Vagina (tissue), 2 donors: ENCODE measurements at regions not wholly inside any gene's neighbourhood (a gene's known extent, or its start where the extent isn't known, plus 50 kb on each side); places are given as distances from the start of the nearest gene placed in this dataset.

ENCODE experiments used
- DNase-seq, 2 donors: peaks; one replicate each; pipeline ENCODE4 v3.0.0-alpha.2; 2017; ENCODE audit errors: extremely low spot score in 2 of 2
- H3K27ac ChIP-seq: fragments of 200-600 bp; sonication (generic); one replicate; pipeline ENCODE4 v1.5.1; 2019
- H3K27me3 ChIP-seq: fragments of 200-600 bp; sonication (generic); one replicate; pipeline ENCODE4 v1.5.1; 2019
- H3K36me3 ChIP-seq, 2 donors: fragments of 200-600 bp; sonication (generic); one replicate each; pipeline ENCODE4 v1.5.1; 2017 to 2019
- H3K4me1 ChIP-seq: fragments of 200-600 bp; sonication (generic); one replicate; pipeline ENCODE4 v1.5.1; 2019
- H3K4me3 ChIP-seq, 2 donors: fragments of 200-600 bp; sonication (generic); 1 replicate in 1 of 2; 2 replicates in 1 of 2; pipeline ENCODE4 v1.5.1; 2016 to 2019
- H3K9me3 ChIP-seq: fragments of 200-600 bp; sonication (generic); one replicate; pipeline ENCODE4 v1.5.1; 2019
- CTCF ChIP-seq, 3 experiments: fragments of 450-650 bp in 2 of 3; fragments of 200-600 bp in 1 of 3; sonication (generic) in 1 of 3; IDR thresholded peaks; one replicate each; pipeline ENCODE4 v1.5.1; 2017 to 2019; ENCODE audit warnings: antibody characterized with exemption in 3 of 3, mild to moderate bottlenecking in 2 of 3, moderate library complexity in 2 of 3
- POLR2A ChIP-seq, 2 donors: fragments of 450-650 bp; IDR thresholded peaks; one replicate each; pipeline ENCODE4 v1.6.1; 2017; ENCODE audit warnings: antibody characterized with exemption in 2 of 2, mild to moderate bottlenecking in 2 of 2, moderate library complexity in 2 of 2
- POLR2AphosphoS5 ChIP-seq, 2 donors: sonication (generic); formaldehyde crosslinking; IDR thresholded peaks; one replicate each; pipeline ENCODE4 v1.9.0; 2017; ENCODE audit warnings: antibody characterized with exemption in 2 of 2, mild to moderate bottlenecking in 2 of 2, low read depth in 1 of 2; ENCODE audit not compliant: insufficient read depth in 1 of 2
- intact Hi-C: fragments of 100-400 bp; cut with DNase I; formaldehyde crosslinking; loops from one replicate; pipeline ENCODE4 v1.15.1; 2023

GRCh38 chr1:72526926-72527325, 244.6 kb upstream of the NEGR1 start:
- Histone ChIP-seq H3K4me3 (no peak overlapping the region), H3K36me3 (no peaks in the 10 kb centered on the region), H3K9me3 (no peaks in the 10 kb centered on the region), H3K27me3 (no peaks in the 10 kb centered on the region), H3K4me1 (no peaks in the 10 kb centered on the region), H3K27ac (no peak overlapping the region)
- TF ChIP-seq POLR2AphosphoS5 (IDR thresholded peaks at IDR 0.05; ENCODE audit: insufficient read depth in 1 of 2, low read depth in 1 of 2) (no peak), POLR2A (IDR thresholded peaks at IDR 0.05) (no peak), CTCF (IDR thresholded peaks at IDR 0.05) (no peak)
- intact Hi-C loops, result no loop called here
- no peak for DNase-seq

GRCh38 chr1:72524021-72524420, 241.7 kb upstream of the NEGR1 start:
- DNase-seq, result no peak
- Histone ChIP-seq H3K9me3 (no peaks in the 10 kb centered on the region), H3K4me1 (no peaks in the 10 kb centered on the region), H3K27ac (no peak overlapping the region), H3K4me3 (no peak overlapping the region), H3K27me3 (no peaks in the 10 kb centered on the region), H3K36me3 (no peaks in the 10 kb centered on the region)
- TF ChIP-seq CTCF (IDR thresholded peaks at IDR 0.05), result no peak
- no peak for TF ChIP-seq POLR2A (IDR thresholded peaks at IDR 0.05)
- no peak for TF ChIP-seq POLR2AphosphoS5 (IDR thresholded peaks at IDR 0.05; ENCODE audit: insufficient read depth in 1 of 2, low read depth in 1 of 2)
- intact Hi-C loops, result no loop called here

GRCh38 chr1:72521659-72522058, 239.3 kb upstream of the NEGR1 start:
- Histone ChIP-seq H3K27me3 (no peaks in the 10 kb centered on the region), H3K36me3 (no peaks in the 10 kb centered on the region), H3K27ac (no peak overlapping the region), H3K9me3 (no peaks in the 10 kb centered on the region), H3K4me1 (no peaks in the 10 kb centered on the region), H3K4me3 (no peak overlapping the region)
- DNase-seq, result no peak
- intact Hi-C loops, result no loop called here
- TF ChIP-seq CTCF (IDR thresholded peaks at IDR 0.05), result no peak
- no peak for TF ChIP-seq POLR2A (IDR thresholded peaks at IDR 0.05)
- no peak for TF ChIP-seq POLR2AphosphoS5 (IDR thresholded peaks at IDR 0.05; ENCODE audit: insufficient read depth in 1 of 2, low read depth in 1 of 2)

- no peak overlapping the region for H3K4me3 ChIP-seq
- H3K27me3 ChIP-seq, result no peaks in the 10 kb centered on the region
- intact Hi-C loops, result no loop called here
- TF ChIP-seq POLR2AphosphoS5 (IDR thresholded peaks at IDR 0.05; ENCODE audit: insufficient read depth in 1 of 2, low read depth in 1 of 2), result no peak
- no peak for TF ChIP-seq CTCF (IDR thresholded peaks at IDR 0.05)
- TF ChIP-seq POLR2A (IDR thresholded peaks at IDR 0.05), result no peak
- no peak for DNase-seq
- no peaks in the 10 kb centered on the region for H3K9me3 ChIP-seq
- no peaks in the 10 kb centered on the region for H3K36me3 ChIP-seq
- H3K27ac ChIP-seq, result no peak overlapping the region
- no peaks in the 10 kb centered on the region for H3K4me1 ChIP-seq
Measured at GRCh38 chr1:72516826-72517225, 234.5 kb upstream of the NEGR1 start.

- no peak for DNase-seq
- TF ChIP-seq POLR2AphosphoS5 (IDR thresholded peaks at IDR 0.05; ENCODE audit: insufficient read depth in 1 of 2, low read depth in 1 of 2) (no peak), CTCF (IDR thresholded peaks at IDR 0.05) (no peak), POLR2A (IDR thresholded peaks at IDR 0.05) (no peak)
- Histone ChIP-seq H3K4me1 (no peaks in the 10 kb centered on the region), H3K36me3 (no peaks in the 10 kb centered on the region), H3K4me3 (no peak overlapping the region), H3K9me3 (no peaks in the 10 kb centered on the region), H3K27me3 (no peaks in the 10 kb centered on the region), H3K27ac (no peak overlapping the region)
- intact Hi-C loops, result no loop called here
Measured at GRCh38 chr1:72516264-72516663, 233.9 kb upstream of the NEGR1 start.
